ENCODE measurements at regions not wholly inside any gene's neighbourhood (a gene's known extent, or its start where the extent isn't known, plus 50 kb on each side); places are given as distances from the start of the nearest gene placed in this dataset.

DNA sequence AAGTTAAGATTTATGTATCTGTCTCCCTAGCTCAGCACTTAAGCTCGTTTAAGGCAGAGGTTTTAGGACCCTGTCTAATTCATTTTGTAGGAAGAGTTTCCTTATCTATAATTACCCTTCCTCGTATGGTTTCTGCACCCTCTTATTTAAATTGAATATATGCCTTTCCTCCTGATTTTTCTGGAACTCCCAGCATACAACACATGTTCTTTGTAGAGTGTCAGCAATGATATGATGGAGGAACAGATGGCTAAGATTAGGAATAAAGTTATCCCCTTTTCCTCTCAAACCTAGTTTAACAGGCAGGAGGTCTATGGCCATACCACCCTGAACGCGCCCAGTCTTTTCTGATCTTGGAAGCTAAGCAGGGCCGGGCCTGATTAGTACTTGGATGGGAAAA lies 359.5 kb downstream of the PCDH17 start:
- Histone ChIP-seq H3K36me3 (ENCODE audit: control insufficient read depth in 4 of 4, insufficient read depth in 4 of 4, low read length in 3 of 4) (no peaks in the 10 kb centered on the region), H3K27ac (ENCODE audit: insufficient read depth in 1 of 2, low read depth in 1 of 2, low read length in 2 of 2, poor library complexity in 1 of 2, severe bottlenecking in 2 of 2) (no peak overlapping the region), H3K4me3 (ENCODE audit: control insufficient read depth in 1 of 7, extremely low read depth in 1 of 7, insufficient read depth in 4 of 7, low read depth in 2 of 7, low read length in 6 of 7) (no peak overlapping the region), H3K27me3 (replicated peaks in 2 of 5; ENCODE audit: control insufficient read depth in 4 of 5, insufficient read depth in 5 of 5, low read length in 4 of 5) (peaks cover 0 to under 1% (median 0%) of the 10 kb centered on the region in 5 experiments), H3K9me3 (ENCODE audit: control extremely low read depth in 1 of 5, control insufficient read depth in 4 of 5, insufficient read depth in 2 of 5, low read depth in 1 of 5, low read length in 4 of 5) (no peaks in the 10 kb centered on the region), H3K4me1 (ENCODE audit: control extremely low read depth in 1 of 4, control insufficient read depth in 4 of 4, insufficient read depth in 4 of 4, low read length in 3 of 4) (no peaks in the 10 kb centered on the region)
- POLR2A ChIA-PET = no interaction called here
- no peak for DNase-seq
- CTCF ChIA-PET = no interaction called here
- WGBS (ENCODE audit: insufficient coverage) = 100% methylated on average over 3 of the region's 5 CpGs

DNA sequence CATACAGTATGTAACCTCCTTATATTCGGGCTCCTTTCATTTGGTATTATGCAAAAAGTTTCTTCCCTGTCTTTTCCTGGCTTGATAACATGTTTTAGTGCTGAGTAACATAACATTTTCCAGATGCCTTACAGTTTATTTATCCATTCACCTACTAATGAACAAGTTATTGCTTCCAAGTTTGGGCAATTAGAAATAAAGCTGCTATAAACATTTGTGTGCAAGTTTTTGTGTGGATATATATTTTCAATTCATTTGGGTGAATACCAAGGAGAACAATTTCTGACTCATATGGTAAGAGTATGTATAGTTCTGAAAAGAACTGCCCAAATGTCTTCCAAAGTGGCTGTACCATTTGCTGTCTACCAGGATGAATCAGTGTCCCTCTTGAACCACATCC lies 360.9 kb downstream of the PCDH17 start:
- POLR2A ChIA-PET = no interaction called here
- Histone ChIP-seq H3K27me3 (replicated peaks in 2 of 5; ENCODE audit: control insufficient read depth in 4 of 5, insufficient read depth in 5 of 5, low read length in 4 of 5) (peaks cover 0 to 2% (median 0%) of the 10 kb centered on the region in 5 experiments), H3K4me1 (ENCODE audit: control extremely low read depth in 1 of 4, control insufficient read depth in 4 of 4, insufficient read depth in 4 of 4, low read length in 3 of 4) (no peaks in the 10 kb centered on the region)

DNA sequence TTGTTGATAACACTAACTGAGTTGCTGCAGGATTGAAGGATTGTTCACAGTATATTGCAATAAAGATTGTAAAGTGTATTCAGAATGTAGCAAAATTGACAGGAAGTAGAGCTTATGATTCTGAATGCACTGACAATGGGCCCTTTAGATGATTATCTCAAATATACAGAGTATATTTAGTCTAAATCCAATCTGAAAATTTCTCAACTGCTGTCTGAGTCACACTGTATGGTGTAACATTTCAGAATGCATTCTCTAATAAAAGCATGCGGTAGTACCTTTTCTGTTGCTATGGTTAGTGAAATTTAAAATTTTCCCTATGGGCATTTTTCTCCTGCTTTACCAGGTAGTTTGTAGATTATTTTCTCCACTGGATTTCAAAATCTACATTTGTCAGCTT lies 365.2 kb downstream of the PCDH17 start:
- Histone ChIP-seq H3K27me3 (replicated peaks in 2 of 5; ENCODE audit: control insufficient read depth in 4 of 5, insufficient read depth in 5 of 5, low read length in 4 of 5) (peaks cover 0 to 2% (median 0%) of the 10 kb centered on the region in 5 experiments), H3K27ac (ENCODE audit: insufficient read depth in 1 of 2, low read depth in 1 of 2, low read length in 2 of 2, poor library complexity in 1 of 2, severe bottlenecking in 2 of 2) (no peak overlapping the region), H3K4me3 (ENCODE audit: control insufficient read depth in 1 of 7, extremely low read depth in 1 of 7, insufficient read depth in 4 of 7, low read depth in 2 of 7, low read length in 6 of 7) (no peak overlapping the region), H3K36me3 (ENCODE audit: control insufficient read depth in 4 of 4, insufficient read depth in 4 of 4, low read length in 3 of 4) (no peaks in the 10 kb centered on the region), H3K4me1 (ENCODE audit: control extremely low read depth in 1 of 4, control insufficient read depth in 4 of 4, insufficient read depth in 4 of 4, low read length in 3 of 4) (no peaks in the 10 kb centered on the region), H3K9me3 (ENCODE audit: control extremely low read depth in 1 of 5, control insufficient read depth in 4 of 5, insufficient read depth in 2 of 5, low read depth in 1 of 5, low read length in 4 of 5) (no peaks in the 10 kb centered on the region)
- DNase-seq = no peak
- ChIA-PET CTCF (no interaction called here), POLR2A (no interaction called here)
- WGBS (ENCODE audit: insufficient coverage) = no CpG with 5 or more reads among the region's 1 CpG

More for the DNA sequence above, 360.9 kb downstream of the PCDH17 start:
- H3K27ac ChIP-seq (ENCODE audit: insufficient read depth in 1 of 2, low read depth in 1 of 2, low read length in 2 of 2, poor library complexity in 1 of 2, severe bottlenecking in 2 of 2) = no peak overlapping the region
- no peaks in the 10 kb centered on the region for H3K9me3 ChIP-seq (ENCODE audit: control extremely low read depth in 1 of 5, control insufficient read depth in 4 of 5, insufficient read depth in 2 of 5, low read depth in 1 of 5, low read length in 4 of 5)
- DNase-seq = no peak
- CTCF ChIA-PET = no interaction called here
- WGBS (ENCODE audit: insufficient coverage) = no CpG with 5 or more reads among the region's 1 CpG
- H3K36me3 ChIP-seq (ENCODE audit: control insufficient read depth in 4 of 4, insufficient read depth in 4 of 4, low read length in 3 of 4) = no peaks in the 10 kb centered on the region
- no peak overlapping the region for H3K4me3 ChIP-seq (ENCODE audit: control insufficient read depth in 1 of 7, extremely low read depth in 1 of 7, insufficient read depth in 4 of 7, low read depth in 2 of 7, low read length in 6 of 7)

DNA sequence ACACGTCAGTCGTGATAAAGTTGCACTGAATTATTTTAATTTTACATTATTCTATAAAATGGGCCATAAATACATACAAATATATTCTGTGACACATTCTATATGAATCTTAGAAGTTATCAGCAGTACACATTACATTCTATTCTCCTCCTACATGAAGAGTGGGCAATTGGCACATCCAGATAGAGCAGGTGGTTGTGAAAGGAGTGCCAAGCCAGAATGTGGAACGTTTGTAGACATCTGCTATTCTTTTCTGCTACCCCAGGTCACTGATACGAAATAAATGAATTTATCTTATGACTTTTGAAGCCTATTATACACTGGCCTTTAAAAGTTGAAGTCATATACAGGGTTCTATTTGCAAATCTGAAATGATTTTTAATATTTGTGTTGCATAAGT lies 373.2 kb downstream of the PCDH17 start:
- Histone ChIP-seq H3K4me1 (ENCODE audit: control extremely low read depth in 1 of 4, control insufficient read depth in 4 of 4, insufficient read depth in 4 of 4, low read length in 3 of 4) (no peaks in the 10 kb centered on the region), H3K9me3 (ENCODE audit: control extremely low read depth in 1 of 5, control insufficient read depth in 4 of 5, insufficient read depth in 2 of 5, low read depth in 1 of 5, low read length in 4 of 5) (no peaks in the 10 kb centered on the region), H3K27ac (ENCODE audit: insufficient read depth in 1 of 2, low read depth in 1 of 2, low read length in 2 of 2, poor library complexity in 1 of 2, severe bottlenecking in 2 of 2) (no peak overlapping the region), H3K27me3 (replicated peaks in 2 of 5; ENCODE audit: control insufficient read depth in 4 of 5, insufficient read depth in 5 of 5, low read length in 4 of 5) (no peaks in the 10 kb centered on the region), H3K36me3 (ENCODE audit: control insufficient read depth in 4 of 4, insufficient read depth in 4 of 4, low read length in 3 of 4) (no peaks in the 10 kb centered on the region), H3K4me3 (ENCODE audit: control insufficient read depth in 1 of 7, extremely low read depth in 1 of 7, insufficient read depth in 4 of 7, low read depth in 2 of 7, low read length in 6 of 7) (no peak overlapping the region)
- DNase-seq = no peak
- no CpG with 5 or more reads among the region's 4 CpGs for WGBS (ENCODE audit: insufficient coverage)
- ChIA-PET POLR2A (no interaction called here), CTCF (no interaction called here)

DNA sequence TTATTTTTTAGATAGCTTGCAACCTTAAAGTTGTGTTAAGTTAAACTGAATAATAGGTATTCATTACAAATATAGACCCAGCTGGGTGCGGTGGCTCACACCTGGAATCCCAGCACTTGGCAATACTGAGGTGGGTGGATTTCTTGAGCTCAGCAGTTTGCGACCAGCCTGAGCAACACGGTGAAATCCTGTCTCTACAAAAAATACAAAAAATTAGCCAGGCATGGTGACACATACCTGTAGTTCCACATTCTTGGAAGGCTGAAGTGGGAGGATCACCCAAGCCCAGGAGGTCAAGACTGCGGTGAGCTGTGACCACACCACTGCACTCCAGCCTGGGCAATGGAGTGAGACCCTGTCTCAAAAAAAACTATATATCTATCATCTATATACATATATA lies 386.5 kb downstream of the PCDH17 start:
- WGBS (ENCODE audit: insufficient coverage) = 100% methylated on average over 1 of the region's 4 CpGs
- ChIA-PET CTCF (no interaction called here), POLR2A (no interaction called here)
- Histone ChIP-seq H3K4me1 (ENCODE audit: control extremely low read depth in 1 of 4, control insufficient read depth in 4 of 4, insufficient read depth in 4 of 4, low read length in 3 of 4) (no peaks in the 10 kb centered on the region), H3K27ac (ENCODE audit: insufficient read depth in 1 of 2, low read depth in 1 of 2, low read length in 2 of 2, poor library complexity in 1 of 2, severe bottlenecking in 2 of 2) (no peak overlapping the region), H3K27me3 (replicated peaks in 2 of 5; ENCODE audit: control insufficient read depth in 4 of 5, insufficient read depth in 5 of 5, low read length in 4 of 5) (no peaks in the 10 kb centered on the region), H3K36me3 (ENCODE audit: control insufficient read depth in 4 of 4, insufficient read depth in 4 of 4, low read length in 3 of 4) (no peaks in the 10 kb centered on the region), H3K9me3 (ENCODE audit: control extremely low read depth in 1 of 5, control insufficient read depth in 4 of 5, insufficient read depth in 2 of 5, low read depth in 1 of 5, low read length in 4 of 5) (no peaks in the 10 kb centered on the region), H3K4me3 (ENCODE audit: control insufficient read depth in 1 of 7, extremely low read depth in 1 of 7, insufficient read depth in 4 of 7, low read depth in 2 of 7, low read length in 6 of 7) (no peak overlapping the region)
- no peak for DNase-seq

GRCh38 chr13:58018865-58019264 lies 387.3 kb downstream of the PCDH17 start:
- Histone ChIP-seq H3K4me3 (ENCODE audit: control insufficient read depth in 1 of 7, extremely low read depth in 1 of 7, insufficient read depth in 4 of 7, low read depth in 2 of 7, low read length in 6 of 7) (no peak overlapping the region), H3K36me3 (ENCODE audit: control insufficient read depth in 4 of 4, insufficient read depth in 4 of 4, low read length in 3 of 4) (no peaks in the 10 kb centered on the region), H3K27ac (ENCODE audit: insufficient read depth in 1 of 2, low read depth in 1 of 2, low read length in 2 of 2, poor library complexity in 1 of 2, severe bottlenecking in 2 of 2) (no peak overlapping the region), H3K9me3 (ENCODE audit: control extremely low read depth in 1 of 5, control insufficient read depth in 4 of 5, insufficient read depth in 2 of 5, low read depth in 1 of 5, low read length in 4 of 5) (no peaks in the 10 kb centered on the region), H3K27me3 (replicated peaks in 2 of 5; ENCODE audit: control insufficient read depth in 4 of 5, insufficient read depth in 5 of 5, low read length in 4 of 5) (no peaks in the 10 kb centered on the region), H3K4me1 (ENCODE audit: control extremely low read depth in 1 of 4, control insufficient read depth in 4 of 4, insufficient read depth in 4 of 4, low read length in 3 of 4) (no peaks in the 10 kb centered on the region)
- no peak for DNase-seq
- ChIA-PET POLR2A (no interaction called here), CTCF (no interaction called here)
- WGBS (ENCODE audit: insufficient coverage) = no CpG with 5 or more reads among the region's 1 CpG

DNA sequence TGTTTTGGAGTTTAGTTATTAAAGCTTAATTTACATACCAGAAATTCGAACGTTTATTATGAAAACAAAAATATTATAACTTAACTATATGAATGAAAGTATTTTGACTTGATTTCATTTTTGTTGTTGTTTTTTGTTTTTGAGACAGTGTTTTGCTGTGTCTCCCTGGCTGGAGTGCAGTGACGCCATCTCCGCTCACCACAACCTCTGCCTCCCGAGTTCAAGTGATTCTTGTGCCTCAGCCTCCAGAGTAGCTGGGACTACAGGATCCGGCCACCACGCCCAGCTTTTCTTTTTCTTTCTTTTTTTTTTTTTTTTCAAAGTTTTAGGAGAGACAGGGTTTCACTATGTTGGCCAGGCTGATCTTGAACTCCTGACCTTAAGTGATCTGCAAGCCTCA lies 392.6 kb downstream of the PCDH17 start:
- POLR2A ChIA-PET = no interaction called here
- no peak for DNase-seq
- CTCF ChIA-PET = no interaction called here
- Histone ChIP-seq H3K4me1 (ENCODE audit: control extremely low read depth in 1 of 4, control insufficient read depth in 4 of 4, insufficient read depth in 4 of 4, low read length in 3 of 4) (no peaks in the 10 kb centered on the region), H3K27me3 (replicated peaks in 2 of 5; ENCODE audit: control insufficient read depth in 4 of 5, insufficient read depth in 5 of 5, low read length in 4 of 5) (peaks cover 0 to 4% (median 0%) of the 10 kb centered on the region in 5 experiments), H3K4me3 (ENCODE audit: control insufficient read depth in 1 of 7, extremely low read depth in 1 of 7, insufficient read depth in 4 of 7, low read depth in 2 of 7, low read length in 6 of 7) (no peak overlapping the region), H3K27ac (ENCODE audit: insufficient read depth in 1 of 2, low read depth in 1 of 2, low read length in 2 of 2, poor library complexity in 1 of 2, severe bottlenecking in 2 of 2) (no peak overlapping the region), H3K36me3 (ENCODE audit: control insufficient read depth in 4 of 4, insufficient read depth in 4 of 4, low read length in 3 of 4) (no peaks in the 10 kb centered on the region), H3K9me3 (ENCODE audit: control extremely low read depth in 1 of 5, control insufficient read depth in 4 of 5, insufficient read depth in 2 of 5, low read depth in 1 of 5, low read length in 4 of 5) (no peaks in the 10 kb centered on the region)
- 83% methylated on average over 2 of the region's 7 CpGs for WGBS (ENCODE audit: insufficient coverage)
